ENCODE measurements at regions not wholly inside any gene's neighbourhood (a gene's known extent, or its start where the extent isn't known, plus 50 kb on each side); places are given as distances from the start of the nearest gene placed in this dataset.
A peak's percentile ranks its signal among the peaks of the same experiment; 100 is the strongest.

DNA sequence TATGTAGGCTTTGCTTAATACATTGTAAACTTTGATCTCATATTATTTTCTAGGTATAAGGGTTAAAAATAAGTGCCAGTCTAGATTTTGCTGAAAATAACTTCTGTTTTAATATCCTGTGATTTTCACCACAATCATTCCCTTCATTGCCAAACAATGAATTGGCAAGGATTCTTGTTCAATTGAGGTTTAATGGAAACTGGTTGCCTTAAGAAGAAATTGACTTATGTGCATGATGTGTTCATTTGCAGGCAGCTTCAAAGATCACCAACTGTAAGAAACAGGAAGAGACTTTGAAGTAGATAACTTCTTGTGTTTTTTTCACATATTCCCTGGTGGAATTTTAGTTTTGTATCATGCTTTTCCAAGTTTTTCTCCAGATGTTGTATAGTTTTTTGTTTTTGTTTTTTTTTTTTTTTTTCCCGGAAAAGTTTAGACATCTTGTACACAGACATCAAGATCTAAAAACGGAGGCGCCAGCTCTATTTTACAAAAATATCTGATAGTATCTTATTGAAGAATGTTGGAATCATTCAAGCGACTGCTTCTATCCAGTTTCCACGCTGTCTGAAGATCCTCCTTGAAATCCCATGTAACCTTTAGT lies 108.3 kb downstream of the POSTN start:
- H3K27ac ChIP-seq = no peak overlapping the region
- in situ Hi-C loops (cut with HindIII; ENCODE audit: low pct_ligation_motif_present, low sequenced_read_pairs) = no loop called here
- H3K36me3 ChIP-seq (replicated peaks) = no peaks in the 10 kb centered on the region
- no peak overlapping the region for H3K4me3 ChIP-seq (ENCODE audit: low read depth, low read length)
- TF ChIP-seq, protein P1, sequence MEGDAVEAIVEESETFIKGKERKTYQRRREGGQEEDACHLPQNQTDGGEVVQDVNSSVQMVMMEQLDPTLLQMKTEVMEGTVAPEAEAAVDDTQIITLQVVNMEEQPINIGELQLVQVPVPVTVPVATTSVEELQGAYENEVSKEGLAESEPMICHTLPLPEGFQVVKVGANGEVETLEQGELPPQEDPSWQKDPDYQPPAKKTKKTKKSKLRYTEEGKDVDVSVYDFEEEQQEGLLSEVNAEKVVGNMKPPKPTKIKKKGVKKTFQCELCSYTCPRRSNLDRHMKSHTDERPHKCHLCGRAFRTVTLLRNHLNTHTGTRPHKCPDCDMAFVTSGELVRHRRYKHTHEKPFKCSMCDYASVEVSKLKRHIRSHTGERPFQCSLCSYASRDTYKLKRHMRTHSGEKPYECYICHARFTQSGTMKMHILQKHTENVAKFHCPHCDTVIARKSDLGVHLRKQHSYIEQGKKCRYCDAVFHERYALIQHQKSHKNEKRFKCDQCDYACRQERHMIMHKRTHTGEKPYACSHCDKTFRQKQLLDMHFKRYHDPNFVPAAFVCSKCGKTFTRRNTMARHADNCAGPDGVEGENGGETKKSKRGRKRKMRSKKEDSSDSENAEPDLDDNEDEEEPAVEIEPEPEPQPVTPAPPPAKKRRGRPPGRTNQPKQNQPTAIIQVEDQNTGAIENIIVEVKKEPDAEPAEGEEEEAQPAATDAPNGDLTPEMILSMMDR (IDR thresholded peaks at IDR 0.05; ENCODE audit: low read depth, low read length, missing control alignments) = no peak
- H3K27me3 ChIP-seq (replicated peaks) = no peaks in the 10 kb centered on the region
- DNase-seq = no peak

DNA sequence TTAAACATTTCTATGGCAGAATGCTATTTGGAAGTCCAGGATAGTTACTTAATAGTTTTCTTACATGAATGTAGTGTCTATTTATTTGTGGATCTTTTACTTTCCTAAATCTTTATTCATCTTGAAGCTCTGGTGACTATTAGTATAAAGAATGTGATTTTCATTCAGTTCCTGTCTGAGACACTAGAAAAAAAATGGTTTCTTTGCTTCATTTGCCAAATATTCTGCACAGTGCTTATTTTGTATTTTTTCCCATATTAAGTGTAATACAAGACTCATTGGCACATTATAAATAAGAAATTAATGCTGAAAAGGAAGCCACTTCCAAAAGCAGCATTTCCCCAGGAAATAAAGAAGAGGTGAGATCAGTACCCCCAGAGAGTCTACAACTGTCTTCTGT lies 109.8 kb downstream of the POSTN start:
- in situ Hi-C loops (cut with HindIII; ENCODE audit: low pct_ligation_motif_present, low sequenced_read_pairs) = no loop called here
- TF ChIP-seq, protein P1 (IDR thresholded peaks at IDR 0.05; ENCODE audit: low read depth, low read length, missing control alignments) = no peak
- Histone ChIP-seq H3K27ac (peak overlapping the region; percentile 11), H3K36me3 (replicated peaks) (no peaks in the 10 kb centered on the region), H3K4me3 (ENCODE audit: low read depth, low read length) (no peak overlapping the region), H3K27me3 (replicated peaks) (no peaks in the 10 kb centered on the region)
- no peak for DNase-seq

DNA sequence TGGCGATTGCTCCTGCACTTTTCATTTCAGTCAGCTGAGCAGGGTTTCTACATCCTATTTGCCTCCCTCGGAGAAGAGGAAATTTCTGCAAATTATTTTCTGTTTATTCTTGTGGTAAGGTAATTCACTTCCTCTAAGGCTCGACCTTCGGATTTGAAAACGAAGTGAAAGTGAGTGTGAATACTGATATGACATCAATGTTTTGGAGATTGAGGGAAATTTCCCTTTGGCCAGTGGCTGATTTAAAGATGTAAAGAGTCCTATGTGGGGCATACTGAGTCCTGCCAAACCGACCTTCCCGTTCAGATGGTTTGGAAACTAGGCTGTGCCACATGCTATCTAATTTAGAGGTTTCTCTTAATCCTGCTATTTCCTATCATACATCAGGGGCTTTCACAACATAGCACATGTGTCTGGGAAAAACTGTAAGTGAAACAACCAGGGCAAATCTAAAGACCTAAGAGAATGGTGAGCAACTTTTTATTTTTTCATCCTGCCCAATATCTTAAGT lies 112.3 kb downstream of the POSTN start:
- H3K27me3 ChIP-seq (replicated peaks) = no peaks in the 10 kb centered on the region
- in situ Hi-C loops (cut with HindIII; ENCODE audit: low pct_ligation_motif_present, low sequenced_read_pairs) = no loop called here
- no peak overlapping the region for H3K4me3 ChIP-seq (ENCODE audit: low read depth, low read length)
- H3K27ac ChIP-seq = no peak overlapping the region
- TF ChIP-seq, protein P1 (IDR thresholded peaks at IDR 0.05; ENCODE audit: low read depth, low read length, missing control alignments) = no peak
- DNase-seq = no peak
- no peaks in the 10 kb centered on the region for H3K36me3 ChIP-seq (replicated peaks)

DNA sequence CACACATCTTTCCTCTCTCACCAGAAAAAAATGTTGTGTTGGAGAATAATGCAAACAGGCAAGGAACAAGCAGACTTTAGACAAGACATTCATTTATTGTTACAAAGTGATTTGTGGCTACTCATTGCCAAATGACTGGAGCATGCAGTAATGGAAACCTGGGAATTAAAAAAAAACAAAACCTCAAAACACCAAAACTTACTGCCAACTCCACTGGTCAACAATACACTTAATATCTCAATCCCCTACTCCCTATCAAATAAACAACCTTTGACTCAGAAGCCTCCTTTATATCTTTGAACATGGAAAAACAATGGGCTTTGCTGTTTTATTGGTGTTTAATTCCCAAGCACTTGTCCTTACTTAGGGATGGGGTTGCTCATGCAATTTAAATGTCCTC lies 112.8 kb downstream of the POSTN start:
- TF ChIP-seq, protein P1 (IDR thresholded peaks at IDR 0.05; ENCODE audit: low read depth, low read length, missing control alignments) = no peak
- H3K27ac ChIP-seq = no peak overlapping the region
- DNase-seq = no peak
- in situ Hi-C loops (cut with HindIII; ENCODE audit: low pct_ligation_motif_present, low sequenced_read_pairs) = no loop called here
- no peaks in the 10 kb centered on the region for H3K36me3 ChIP-seq (replicated peaks)
- no peaks in the 10 kb centered on the region for H3K27me3 ChIP-seq (replicated peaks)
- no peak overlapping the region for H3K4me3 ChIP-seq (ENCODE audit: low read depth, low read length)

DNA sequence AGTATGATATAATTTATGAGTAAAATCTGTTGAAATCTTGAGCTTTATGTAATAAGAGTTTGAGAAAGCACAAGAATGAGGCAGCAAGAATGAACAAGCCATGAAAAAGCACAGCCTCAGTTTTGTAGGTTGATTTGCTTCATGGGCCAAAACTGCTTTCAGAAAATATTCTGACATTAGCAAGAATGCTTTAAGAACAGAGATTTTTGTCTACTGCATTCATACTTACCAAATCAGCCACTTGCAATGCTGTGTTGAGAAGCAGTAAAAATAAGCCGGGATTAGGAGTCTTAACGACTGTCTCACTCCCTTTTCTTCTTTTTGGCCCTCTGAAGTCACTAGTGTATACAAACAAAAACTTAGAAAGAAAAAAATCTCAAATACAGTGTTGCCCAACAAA lies 114.5 kb downstream of the POSTN start:
- H3K27ac ChIP-seq = no peak overlapping the region
- TF ChIP-seq, protein P1 (IDR thresholded peaks at IDR 0.05; ENCODE audit: low read depth, low read length, missing control alignments) = no peak
- H3K4me3 ChIP-seq (ENCODE audit: low read depth, low read length) = no peak overlapping the region
- in situ Hi-C loops (cut with HindIII; ENCODE audit: low pct_ligation_motif_present, low sequenced_read_pairs) = no loop called here
- no peaks in the 10 kb centered on the region for H3K36me3 ChIP-seq (replicated peaks)
- no peak for DNase-seq
- H3K27me3 ChIP-seq (replicated peaks) = no peaks in the 10 kb centered on the region

DNA sequence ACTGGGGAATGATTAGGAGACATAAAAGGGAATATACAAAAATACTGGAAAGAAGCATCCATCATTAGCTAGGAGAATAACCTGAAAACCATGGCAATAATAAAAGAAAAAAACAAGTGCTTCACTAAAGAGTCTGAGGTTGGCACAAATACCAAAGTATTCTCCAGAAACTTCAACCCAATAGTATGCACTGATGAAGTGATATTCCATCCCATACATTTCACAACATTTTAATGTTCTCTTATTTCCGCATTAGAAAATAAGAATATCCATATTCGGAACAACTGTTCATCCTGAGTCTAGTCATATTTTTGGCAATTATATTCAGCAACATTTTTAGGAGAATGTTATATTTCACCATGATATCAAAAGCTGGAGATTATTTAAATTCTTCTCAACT lies 116.2 kb downstream of the POSTN start:
- H3K27me3 ChIP-seq (replicated peaks) = no peaks in the 10 kb centered on the region

More for the DNA sequence above, 116.2 kb downstream of the POSTN start:
- no peak for DNase-seq
- TF ChIP-seq, protein P1 (IDR thresholded peaks at IDR 0.05; ENCODE audit: low read depth, low read length, missing control alignments) = no peak
- in situ Hi-C loops (cut with HindIII; ENCODE audit: low pct_ligation_motif_present, low sequenced_read_pairs) = no loop called here
- Histone ChIP-seq H3K27ac (no peak overlapping the region), H3K4me3 (ENCODE audit: low read depth, low read length) (no peak overlapping the region), H3K36me3 (replicated peaks) (no peaks in the 10 kb centered on the region)

Measured in brain microvascular endothelial cell (primary cell).